ENCODE measurements at regions not wholly inside any gene's neighbourhood (a gene's known extent, or its start where the extent isn't known, plus 50 kb on each side); places are given as distances from the start of the nearest gene placed in this dataset.
A peak's percentile ranks its signal among the peaks of the same experiment; 100 is the strongest.

GRCh38 chr3:67094167-67094566 lies 96.1 kb downstream of the KBTBD8 start:
- Histone ChIP-seq H3K27me3 (replicated peaks; ENCODE audit: control insufficient read depth, insufficient read depth, low read length) (no peaks in the 10 kb centered on the region; the same call in 1 of the 2 replicates), H3K4me3 (replicated peaks; ENCODE audit: low read depth, low read length) (no peak overlapping the region), H3K36me3 (ENCODE audit: control insufficient read depth, insufficient read depth, low read length) (no peaks in the 10 kb centered on the region)
- DNase-seq (ENCODE audit: extremely low read depth, insufficient read length), result no peak
- TF ChIP-seq, protein P1, sequence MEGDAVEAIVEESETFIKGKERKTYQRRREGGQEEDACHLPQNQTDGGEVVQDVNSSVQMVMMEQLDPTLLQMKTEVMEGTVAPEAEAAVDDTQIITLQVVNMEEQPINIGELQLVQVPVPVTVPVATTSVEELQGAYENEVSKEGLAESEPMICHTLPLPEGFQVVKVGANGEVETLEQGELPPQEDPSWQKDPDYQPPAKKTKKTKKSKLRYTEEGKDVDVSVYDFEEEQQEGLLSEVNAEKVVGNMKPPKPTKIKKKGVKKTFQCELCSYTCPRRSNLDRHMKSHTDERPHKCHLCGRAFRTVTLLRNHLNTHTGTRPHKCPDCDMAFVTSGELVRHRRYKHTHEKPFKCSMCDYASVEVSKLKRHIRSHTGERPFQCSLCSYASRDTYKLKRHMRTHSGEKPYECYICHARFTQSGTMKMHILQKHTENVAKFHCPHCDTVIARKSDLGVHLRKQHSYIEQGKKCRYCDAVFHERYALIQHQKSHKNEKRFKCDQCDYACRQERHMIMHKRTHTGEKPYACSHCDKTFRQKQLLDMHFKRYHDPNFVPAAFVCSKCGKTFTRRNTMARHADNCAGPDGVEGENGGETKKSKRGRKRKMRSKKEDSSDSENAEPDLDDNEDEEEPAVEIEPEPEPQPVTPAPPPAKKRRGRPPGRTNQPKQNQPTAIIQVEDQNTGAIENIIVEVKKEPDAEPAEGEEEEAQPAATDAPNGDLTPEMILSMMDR (IDR thresholded peaks at IDR 0.05; ENCODE audit: insufficient read depth, low read length, poor library complexity, severe bottlenecking), result no peak

DNA sequence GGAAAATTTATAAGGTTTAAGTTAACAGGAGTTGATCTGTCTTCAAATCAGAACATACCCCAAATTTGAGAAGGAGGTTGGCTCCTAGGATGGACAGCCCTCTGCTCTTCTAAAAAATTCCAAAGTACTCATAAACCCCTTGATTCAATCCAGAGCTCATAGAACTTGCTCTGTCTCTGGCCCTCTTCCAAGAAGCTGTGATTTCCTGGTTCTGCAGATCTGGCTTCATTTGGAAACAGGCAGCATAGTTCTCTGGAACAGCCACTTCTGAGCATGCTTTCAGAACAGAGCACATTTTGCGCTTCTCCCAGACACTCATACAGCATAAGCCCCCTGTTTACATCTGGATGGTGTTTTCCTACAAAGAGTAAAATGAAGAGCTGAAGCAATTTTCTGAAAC lies 96.7 kb downstream of the KBTBD8 start:
- DNase-seq (ENCODE audit: extremely low read depth, insufficient read length), result no peak
- Histone ChIP-seq H3K27me3 (replicated peaks; ENCODE audit: control insufficient read depth, insufficient read depth, low read length) (no peaks in the 10 kb centered on the region; the same call in 1 of the 2 replicates), H3K4me3 (replicated peaks; ENCODE audit: low read depth, low read length) (no peak overlapping the region), H3K36me3 (ENCODE audit: control insufficient read depth, insufficient read depth, low read length) (no peaks in the 10 kb centered on the region)
- TF ChIP-seq, protein P1 (IDR thresholded peaks at IDR 0.05; ENCODE audit: insufficient read depth, low read length, poor library complexity, severe bottlenecking), result no peak

- Histone ChIP-seq H3K4me3 (replicated peaks; ENCODE audit: low read depth, low read length) (no peak overlapping the region), H3K27me3 (replicated peaks; ENCODE audit: control insufficient read depth, insufficient read depth, low read length) (no peaks in the 10 kb centered on the region; the same call in 1 of the 2 replicates), H3K36me3 (ENCODE audit: control insufficient read depth, insufficient read depth, low read length) (no peaks in the 10 kb centered on the region)
- TF ChIP-seq, protein P1 (IDR thresholded peaks at IDR 0.05; ENCODE audit: insufficient read depth, low read length, poor library complexity, severe bottlenecking), result no peak
- DNase-seq (ENCODE audit: extremely low read depth, insufficient read length), result no peak
Observed at GRCh38 chr3:67104388-67104787, 106.3 kb downstream of the KBTBD8 start.

DNA sequence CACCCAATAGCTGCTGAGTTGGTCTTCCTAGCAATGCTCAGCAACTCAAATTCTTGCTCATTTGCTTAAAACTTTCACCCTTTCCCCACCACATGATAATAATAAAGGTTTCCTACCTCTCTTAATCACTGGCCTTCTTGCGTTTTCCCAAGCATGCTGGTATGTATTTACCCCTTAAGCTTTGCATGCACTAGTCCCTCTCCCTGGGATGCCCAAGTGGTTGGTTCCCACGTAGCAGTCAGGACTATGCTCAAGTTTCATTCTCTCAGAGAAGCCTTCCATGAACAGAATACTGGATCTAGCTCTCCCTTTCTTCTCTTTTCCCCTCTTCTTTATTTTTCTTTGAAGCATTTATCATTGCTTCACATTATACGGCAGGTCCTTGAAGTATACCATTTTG lies 108.8 kb downstream of the KBTBD8 start:
- no peak overlapping the region for H3K4me3 ChIP-seq (replicated peaks; ENCODE audit: low read depth, low read length)
- no peak for DNase-seq (ENCODE audit: extremely low read depth, insufficient read length)
- TF ChIP-seq, protein P1 (IDR thresholded peaks at IDR 0.05; ENCODE audit: insufficient read depth, low read length, poor library complexity, severe bottlenecking), result no peak

DNA sequence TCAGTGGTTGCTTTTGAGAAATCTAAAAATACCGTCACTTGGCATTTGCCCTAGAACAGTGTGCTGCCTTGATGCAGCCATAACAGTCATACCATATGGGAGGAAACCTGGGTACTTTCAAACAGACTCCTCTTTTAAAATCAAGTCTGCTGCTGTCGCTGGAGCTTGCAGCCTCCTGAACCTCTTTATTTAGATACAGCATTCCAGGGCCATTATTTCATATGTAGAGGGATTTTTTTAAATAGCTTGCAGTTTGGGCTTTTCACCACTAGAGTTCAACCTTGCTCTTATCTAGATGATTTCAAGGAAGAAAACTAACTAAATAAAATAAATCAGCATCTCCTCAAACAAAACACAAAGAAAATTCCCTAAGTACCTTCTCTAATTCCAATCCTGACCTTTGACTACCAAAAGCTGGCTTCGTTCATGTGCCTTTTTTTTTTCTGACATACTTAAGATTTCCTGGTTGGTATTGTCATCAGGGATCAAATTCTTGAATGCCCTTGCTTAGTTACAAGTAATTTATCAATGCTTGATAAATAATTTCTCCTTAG lies 111.6 kb downstream of the KBTBD8 start:
- Histone ChIP-seq H3K36me3 (ENCODE audit: control insufficient read depth, insufficient read depth, low read length) (no peaks in the 10 kb centered on the region), H3K27me3 (replicated peaks; ENCODE audit: control insufficient read depth, insufficient read depth, low read length) (no peaks in the 10 kb centered on the region), H3K4me3 (replicated peaks; ENCODE audit: low read depth, low read length) (no peak overlapping the region)
- no peak for DNase-seq (ENCODE audit: extremely low read depth, insufficient read length)
- TF ChIP-seq, protein P1 (IDR thresholded peaks at IDR 0.05; ENCODE audit: insufficient read depth, low read length, poor library complexity, severe bottlenecking), result peak; percentile 65

More for the DNA sequence above, 108.8 kb downstream of the KBTBD8 start:
- Histone ChIP-seq H3K36me3 (ENCODE audit: control insufficient read depth, insufficient read depth, low read length) (no peaks in the 10 kb centered on the region), H3K27me3 (replicated peaks; ENCODE audit: control insufficient read depth, insufficient read depth, low read length) (no peaks in the 10 kb centered on the region; the same call in 1 of the 2 replicates)

All from GM06990 (cell line).